Kasumi-1 (cell line): ENCODE measurements at regions not wholly inside any gene's neighbourhood (a gene's known extent, or its start where the extent isn't known, plus 50 kb on each side); places are given as distances from the start of the nearest gene placed in this dataset.
"Not testable (repeated sequence)": the region's sequence is repeated elsewhere in the genome, so short reads cannot be mapped to it uniquely, and the experiment has no call there.

ENCODE experiments used
- DNase-seq, 2 experiments: peaks; one replicate each; lab custom pipeline; 2025; lab: John Stamatoyannopoulos, UW

GRCh38 chrX:96529386-96529785 lies 155.3 kb upstream of the DIAPH2 start:
- not testable (repeated sequence) for DNase-seq

DNA sequence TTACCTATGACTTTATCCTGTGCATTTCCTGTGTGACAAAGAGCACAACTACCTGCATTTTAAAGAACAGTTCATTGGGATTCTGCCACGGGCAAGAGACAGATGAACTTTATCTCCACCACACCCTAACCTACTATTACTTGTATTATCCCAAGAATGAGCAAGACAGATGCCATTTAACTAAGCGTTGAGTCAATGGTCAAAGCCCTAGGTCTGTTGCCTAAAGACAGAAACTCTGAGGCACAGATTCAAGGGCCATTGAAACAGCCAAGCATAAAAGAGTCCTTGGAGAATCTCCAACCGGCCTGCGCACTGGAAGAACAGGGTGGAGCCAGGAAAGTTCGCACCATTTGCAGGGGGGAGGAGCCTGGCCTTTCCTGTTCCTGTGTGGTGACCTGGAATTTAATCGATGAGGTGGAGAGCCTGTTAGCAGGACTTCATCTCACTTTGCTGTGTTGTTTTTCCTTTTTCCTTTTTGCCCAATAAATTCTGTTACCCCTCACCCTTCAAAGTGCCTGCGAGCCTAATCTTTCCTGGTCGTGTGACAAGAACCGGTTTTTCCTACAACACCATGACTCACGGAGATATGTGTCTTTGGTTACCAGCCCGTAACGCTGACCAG lies 146.4 kb upstream of the DIAPH2 start:
- no peak for DNase-seq

GRCh38 chrX:96540111-96540631 lies 144.5 kb upstream of the DIAPH2 start:
- peak; percentile 17 to 22 for DNase-seq

- DNase-seq, result peak in 1 of 2 experiments; percentile 1
Observed at GRCh38 chrX:96546281-96546680, 138.4 kb upstream of the DIAPH2 start.

DNA sequence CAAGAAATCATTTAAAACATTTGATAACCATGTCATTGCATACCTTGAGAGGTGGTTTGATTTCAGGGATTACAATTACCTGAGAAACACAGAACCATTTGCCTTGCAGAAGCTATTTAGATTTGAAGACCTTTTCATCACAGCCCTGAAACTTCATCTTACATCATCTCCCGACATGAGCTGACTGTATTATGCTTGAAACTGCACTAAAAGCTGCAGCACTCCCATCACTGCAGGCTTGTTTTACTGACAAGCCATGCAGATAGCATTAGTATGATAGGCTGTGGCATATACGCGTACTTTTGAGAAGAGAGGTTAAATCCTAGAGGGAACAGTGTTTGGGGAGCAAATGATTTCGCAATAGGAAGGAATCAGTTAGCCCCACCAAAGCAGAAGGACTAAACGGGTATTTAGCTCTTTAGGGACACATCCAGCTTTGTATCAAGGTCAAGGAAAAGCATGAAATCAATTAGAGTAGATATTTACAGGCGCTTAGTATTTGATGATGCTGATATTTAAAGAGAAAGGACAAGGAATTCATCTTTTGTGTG lies 133.2 kb upstream of the DIAPH2 start:
- DNase-seq, result no peak

DNA sequence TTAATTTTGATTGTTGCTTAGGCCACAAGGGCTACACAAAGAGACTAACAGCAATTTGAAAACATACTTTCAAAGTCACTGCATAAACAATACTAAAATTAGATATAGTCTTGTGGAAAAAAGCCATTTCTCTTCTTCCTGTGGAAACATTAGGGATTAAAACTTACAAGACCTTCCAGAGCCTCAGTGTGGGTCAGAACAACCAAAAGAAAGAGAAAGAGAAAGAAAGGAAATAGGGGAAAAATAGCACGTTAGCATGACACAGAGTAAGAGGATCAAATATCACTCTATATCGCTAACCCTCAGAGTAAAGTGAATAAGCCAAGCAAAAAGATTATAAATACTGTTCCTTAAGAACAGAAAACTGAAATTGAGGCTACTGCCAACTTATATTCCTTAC lies 127.8 kb upstream of the DIAPH2 start:
- DNase-seq, result no peak

- DNase-seq, result not testable (repeated sequence)
Observed at GRCh38 chrX:96561129-96561528, 123.5 kb upstream of the DIAPH2 start.

DNA sequence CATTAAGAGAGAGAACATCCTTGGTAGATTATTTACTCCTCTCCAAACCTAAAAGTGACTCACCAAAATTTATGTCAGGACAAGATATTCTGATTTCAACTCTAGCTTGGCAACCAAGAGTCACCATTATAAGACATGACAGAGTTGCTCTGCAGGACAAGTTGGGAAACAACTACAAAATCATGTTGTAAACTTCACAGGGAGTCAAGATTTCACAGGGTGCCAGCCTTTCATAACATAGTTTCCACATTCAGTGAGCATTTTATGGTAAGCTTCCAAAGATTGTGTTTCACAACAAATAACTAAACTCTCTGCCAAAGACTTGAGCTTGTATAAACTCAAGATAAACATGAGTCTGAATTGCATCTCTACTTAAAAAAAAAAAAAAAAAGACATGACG lies 121.0 kb upstream of the DIAPH2 start:
- DNase-seq, result no peak

DNA sequence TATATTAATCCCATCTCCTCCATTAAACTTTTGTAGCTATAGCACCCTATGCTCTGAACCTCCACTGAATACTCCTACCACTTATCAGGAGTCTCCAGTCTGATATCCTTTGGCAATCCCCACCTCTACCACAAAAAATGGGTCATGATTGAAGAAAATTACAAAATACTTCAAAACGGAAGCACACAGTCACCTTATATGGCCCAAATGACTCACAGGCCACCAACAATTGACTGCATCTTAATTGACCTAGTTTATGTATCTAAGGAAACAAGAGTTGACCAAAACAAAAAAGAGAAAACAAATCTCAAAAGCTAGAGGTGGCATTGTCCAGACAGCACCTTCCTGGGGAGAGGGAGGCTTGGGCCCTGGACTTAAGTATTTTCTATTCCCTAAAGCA lies 120.0 kb upstream of the DIAPH2 start:
- no peak for DNase-seq

DNA sequence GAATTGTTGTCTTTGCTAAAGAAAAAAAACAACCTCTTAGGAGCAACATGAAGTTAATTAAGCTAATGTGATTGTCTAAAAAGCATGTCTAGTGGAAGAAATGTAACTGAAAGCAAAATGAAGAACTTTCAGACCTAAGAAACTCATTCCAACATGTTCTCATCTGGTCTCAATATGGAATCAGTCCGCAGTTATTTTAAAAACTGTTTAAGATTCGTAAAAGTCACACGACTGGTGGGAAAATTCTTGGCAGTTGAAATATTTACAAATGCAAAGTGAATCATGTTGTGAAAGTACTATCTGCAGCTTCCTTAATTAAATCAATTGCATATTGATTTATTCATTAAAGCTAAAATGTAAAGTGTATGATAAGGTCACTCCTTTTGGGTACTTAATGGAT lies 117.8 kb upstream of the DIAPH2 start:
- no peak for DNase-seq

DNA sequence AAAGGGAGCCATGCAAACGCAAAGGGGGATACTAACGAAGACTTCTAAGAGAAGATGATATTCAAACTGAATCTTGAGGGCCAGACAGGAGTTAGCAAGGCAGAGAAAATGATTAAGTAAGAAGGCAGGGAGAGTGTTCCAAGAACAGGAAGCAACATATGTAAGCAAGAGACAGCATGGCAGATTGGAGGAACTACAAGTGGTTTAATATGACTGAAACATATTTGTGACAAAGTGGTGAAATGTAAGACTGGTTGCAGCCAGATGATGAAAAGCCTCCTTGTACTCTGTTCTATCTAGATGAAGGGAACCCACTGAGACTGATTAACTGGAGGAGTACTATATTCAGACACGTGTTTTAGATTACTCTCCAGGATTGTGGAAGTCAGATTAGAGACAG lies 116.6 kb upstream of the DIAPH2 start:
- DNase-seq, result peak; percentile 43 to 52

- no peak for DNase-seq
Observed at GRCh38 chrX:96569034-96569433, 115.6 kb upstream of the DIAPH2 start.

DNA sequence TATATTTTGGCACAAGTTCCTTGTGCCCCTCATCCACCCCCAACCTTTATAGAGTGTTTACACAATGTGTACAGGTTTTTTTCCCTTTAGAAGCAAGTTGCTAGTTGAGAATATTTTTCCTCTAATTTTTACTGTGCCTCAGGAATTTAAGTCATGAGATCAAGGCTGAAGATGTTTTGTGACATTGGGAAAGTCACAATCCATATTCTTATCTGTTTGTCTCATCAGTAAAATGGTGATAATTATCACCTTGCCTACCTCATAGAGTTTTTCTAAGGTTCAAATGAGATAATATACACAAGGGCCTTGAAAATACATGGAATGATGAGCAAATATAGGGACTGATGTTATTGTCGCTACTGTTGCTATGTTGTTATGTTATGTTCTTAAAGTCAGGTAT lies 109.6 kb upstream of the DIAPH2 start:
- DNase-seq, result no peak

- no peak for DNase-seq
Observed at GRCh38 chrX:96576368-96576767, 108.3 kb upstream of the DIAPH2 start.

DNA sequence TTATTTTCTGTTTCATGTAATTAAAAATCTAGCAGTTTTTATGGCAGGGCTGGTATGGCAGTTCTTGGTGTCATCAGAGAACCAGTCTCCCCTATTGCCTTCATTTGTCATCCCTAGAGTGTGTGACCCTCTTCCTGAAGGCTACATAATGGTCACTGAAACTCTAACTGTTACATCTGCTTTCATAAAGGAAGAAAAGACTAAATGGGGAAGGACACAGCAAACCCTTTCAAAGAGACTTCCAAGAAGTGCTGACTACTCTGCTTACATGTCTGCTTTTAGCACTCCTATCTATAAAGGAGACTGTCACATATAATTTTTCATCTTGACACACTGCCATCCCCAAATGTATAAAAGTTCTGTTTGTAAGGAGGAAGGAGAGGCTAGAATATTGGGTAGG lies 105.9 kb upstream of the DIAPH2 start:
- no peak for DNase-seq

- no peak for DNase-seq
Observed at GRCh38 chrX:96579252-96579651, 105.4 kb upstream of the DIAPH2 start.

DNA sequence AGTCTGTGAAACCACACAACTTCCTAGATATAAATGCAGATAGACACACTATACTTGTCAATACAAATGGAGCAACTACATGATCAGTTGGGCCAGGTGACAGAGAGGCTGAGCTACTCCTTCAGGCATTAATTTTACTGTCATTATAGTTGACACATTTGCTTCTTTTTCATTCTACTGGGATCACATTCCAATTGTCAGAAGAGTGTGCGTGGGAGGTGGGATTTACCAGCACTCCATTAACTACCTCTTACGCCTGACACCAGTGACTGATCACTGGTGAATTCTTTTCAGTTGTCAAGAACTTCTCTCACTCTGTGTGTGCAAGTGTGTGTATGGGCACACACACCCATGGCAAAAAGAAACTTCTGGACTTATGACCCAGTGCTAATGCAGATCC lies 94.2 kb upstream of the DIAPH2 start:
- no peak for DNase-seq

- no peak for DNase-seq
Observed at GRCh38 chrX:96591421-96591820, 93.2 kb upstream of the DIAPH2 start.

DNA sequence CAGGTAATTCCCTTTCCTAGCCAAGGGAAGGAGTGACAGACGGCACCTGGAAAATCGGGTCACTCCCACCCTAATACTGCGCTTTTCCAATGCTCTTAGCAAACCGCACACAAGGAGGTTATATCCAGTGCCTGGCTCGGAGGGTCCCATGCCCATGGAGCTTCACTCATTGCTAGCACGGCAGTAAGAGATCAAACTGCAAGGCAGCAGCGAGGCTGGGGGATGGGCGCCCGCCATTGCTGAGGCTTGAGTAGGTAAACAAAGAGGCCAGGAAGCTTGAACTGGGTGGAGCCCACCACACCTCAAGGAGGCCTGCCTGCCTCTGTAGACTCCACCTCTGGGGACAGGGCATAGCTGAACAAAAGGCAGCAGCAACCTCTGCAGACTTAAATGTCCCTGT lies 86.8 kb upstream of the DIAPH2 start:
- not testable (repeated sequence) for DNase-seq

DNA sequence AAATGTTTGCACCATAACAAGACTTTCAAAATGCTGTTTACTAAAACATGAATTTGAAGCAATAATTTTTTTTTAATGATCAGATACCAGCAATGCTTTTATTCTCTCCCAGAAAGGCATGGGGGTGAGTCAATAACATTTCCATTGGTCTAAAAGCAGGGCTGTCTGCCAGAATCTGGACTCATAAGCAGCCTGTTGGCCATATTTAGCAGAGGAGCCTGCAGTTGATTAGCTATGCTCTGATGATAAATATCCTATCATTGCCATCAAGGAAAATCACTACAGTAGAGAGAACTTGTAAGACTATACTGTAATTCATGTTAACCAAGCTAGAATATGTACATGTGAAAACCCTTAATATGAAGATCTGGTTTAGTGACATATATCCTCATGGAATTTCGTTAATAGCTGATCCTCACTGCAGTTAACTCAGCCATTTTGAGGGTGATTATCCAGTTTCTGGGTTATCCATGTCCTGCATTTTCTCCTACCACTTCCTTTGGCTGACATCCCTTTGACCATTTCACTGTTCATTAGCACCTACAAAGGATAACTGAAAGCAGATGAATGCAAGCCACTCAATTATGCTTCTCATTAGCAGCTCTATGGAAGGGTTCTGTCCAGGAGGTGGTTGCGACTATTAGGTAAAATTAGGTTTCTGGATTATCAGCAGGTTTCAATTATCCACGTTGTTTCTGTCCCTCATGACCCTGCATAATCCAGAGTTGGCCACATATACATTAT lies 72.9 kb upstream of the DIAPH2 start:
- no peak for DNase-seq

- DNase-seq, result no peak
Observed at GRCh38 chrX:96615448-96615847, 69.2 kb upstream of the DIAPH2 start.

- no peak for DNase-seq
Observed at GRCh38 chrX:96619588-96619987, 65.1 kb upstream of the DIAPH2 start.

- no peak for DNase-seq
Observed at GRCh38 chrX:96621811-96622210, 62.8 kb upstream of the DIAPH2 start.
